CD14-positive monocyte (primary cell): ENCODE measurements at regions not wholly inside any gene's neighbourhood (a gene's known extent, or its start where the extent isn't known, plus 50 kb on each side); places are given as distances from the start of the nearest gene placed in this dataset.

Experiments used
- DNase-seq, 3 donors: peaks; one replicate each; pipeline ENCODE4 v3.0.0-alpha.2; 2011 to 2022
- H2AFZ ChIP-seq: 2 replicates; pipeline ENCODE4 v1.6.0; 2012; ENCODE audit warnings: mild to moderate bottlenecking, low read depth, low read length, inconsistent platforms; ENCODE audit not compliant: insufficient read depth, poor library complexity, severe bottlenecking
- H3K27ac ChIP-seq, 2 donors: 1 replicate in 1 of 2; 2 replicates in 1 of 2; pipeline ENCODE4 v1.5.1; 2012 to 2013; ENCODE audit warnings: low read length in 2 of 2, control low read depth in 1 of 2, inconsistent platforms in 1 of 2, low read depth in 1 of 2, mild to moderate bottlenecking in 1 of 2
- H3K27me3 ChIP-seq, 2 donors: one replicate each; pipeline versions ENCODE4 v1.6.0 to v1.6.1; 2011 to 2013; ENCODE audit warnings: low read length in 2 of 2; ENCODE audit not compliant: control insufficient read depth in 2 of 2, insufficient read depth in 2 of 2
- H3K36me3 ChIP-seq, 2 donors: replicated peaks in 1 of 2; 1 replicate in 1 of 2; 2 replicates in 1 of 2; pipeline versions ENCODE4 v1.5.1 to v1.6.1; 2012 to 2013; ENCODE audit warnings: low read length in 2 of 2, control low read depth in 1 of 2, inconsistent platforms in 1 of 2, mild to moderate bottlenecking in 1 of 2; ENCODE audit not compliant: insufficient read depth in 2 of 2, control insufficient read depth in 1 of 2
- H3K4me1 ChIP-seq, 2 donors: 1 replicate in 1 of 2; 2 replicates in 1 of 2; pipeline versions ENCODE4 v1.5.1 to v1.6.1; 2012 to 2013; ENCODE audit warnings: low read length in 2 of 2, control low read depth in 1 of 2, inconsistent platforms in 1 of 2, mild to moderate bottlenecking in 1 of 2, moderate library complexity in 1 of 2; ENCODE audit not compliant: insufficient read depth in 2 of 2, control insufficient read depth in 1 of 2
- H3K4me2 ChIP-seq: replicated peaks from 2 replicates; pipeline ENCODE3; 2012; ENCODE audit warnings: low read length, moderate library complexity, mild to moderate bottlenecking; ENCODE audit not compliant: poor library complexity, severe bottlenecking; ENCODE audit errors: extremely low read depth
- H3K4me3 ChIP-seq, 3 experiments: fragments of 200-600 bp in 1 of 3; sonication (generic) in 1 of 3; replicated peaks in 1 of 3; 1 replicate in 2 of 3; 2 replicates in 1 of 3; pipeline ENCODE4 v1.5.1; 2011 to 2013; ENCODE audit warnings: low read length in 3 of 3, mild to moderate bottlenecking in 3 of 3, control low read depth in 2 of 3, low read depth in 2 of 3, inconsistent platforms in 1 of 3, moderate library complexity in 1 of 3
- H3K79me2 ChIP-seq: 2 replicates; pipeline ENCODE4 v1.6.0; 2012; ENCODE audit warnings: mild to moderate bottlenecking, control low read depth, inconsistent platforms, low read length, moderate library complexity; ENCODE audit not compliant: insufficient read depth
- H3K9ac ChIP-seq: 2 replicates; pipeline ENCODE4 v1.6.0; 2017; ENCODE audit warnings: low read length, mild to moderate bottlenecking; ENCODE audit not compliant: insufficient read depth, poor library complexity, severe bottlenecking
- H3K9me3 ChIP-seq, 2 donors: replicated peaks in 1 of 2; 1 replicate in 1 of 2; 2 replicates in 1 of 2; pipeline versions ENCODE4 v1.5.1 to v1.6.1; 2012 to 2013; ENCODE audit warnings: low read length in 2 of 2, control low read depth in 1 of 2; ENCODE audit not compliant: control insufficient read depth in 1 of 2, insufficient read depth in 1 of 2
- H4K20me1 ChIP-seq: 2 replicates; pipeline ENCODE4 v1.6.0; 2012; ENCODE audit warnings: mild to moderate bottlenecking, low read length, control low read depth, moderate library complexity; ENCODE audit not compliant: insufficient read depth
- H3K27ac Mint-ChIP-seq, 7 donors: one replicate each; pipeline ENCODE4 v1.8.0; 2020; ENCODE audit warnings: mild to moderate bottlenecking in 7 of 7, mixed read lengths in 7 of 7, moderate library complexity in 6 of 7, inconsistent platforms in 2 of 7
- H3K27me3 Mint-ChIP-seq, 3 donors: one replicate each; pipeline ENCODE4 v1.8.0; 2021 to 2022; ENCODE audit warnings: low read depth in 3 of 3, mild to moderate bottlenecking in 3 of 3, mixed read lengths in 3 of 3, moderate library complexity in 3 of 3, inconsistent platforms in 1 of 3
- H3K36me3 Mint-ChIP-seq, 2 donors: one replicate each; pipeline ENCODE4 v1.8.0; 2020; ENCODE audit warnings: mixed read lengths in 2 of 2, inconsistent platforms in 1 of 2, mild to moderate bottlenecking in 1 of 2
- H3K4me1 Mint-ChIP-seq: one replicate; pipeline ENCODE4 v1.8.0; 2020; ENCODE audit warnings: mild to moderate bottlenecking, mixed read lengths
- H3K4me3 Mint-ChIP-seq, 2 donors: one replicate each; pipeline ENCODE4 v1.8.0; 2020; ENCODE audit warnings: mild to moderate bottlenecking in 2 of 2, mixed read lengths in 2 of 2, moderate library complexity in 1 of 2
- H3K9me3 Mint-ChIP-seq, 7 donors: one replicate each; pipeline ENCODE4 v1.8.0; 2020 to 2022; ENCODE audit warnings: mixed read lengths in 7 of 7, mild to moderate bottlenecking in 6 of 7, moderate library complexity in 6 of 7, inconsistent platforms in 2 of 7
- WGBS: methylation state at CpG from one replicate; pipeline ENCODE4 v1.1.5; 2013; ENCODE audit warnings: missing lambda C conversion rate; ENCODE audit not compliant: insufficient coverage; 5-methylcytosine and 5-hydroxymethylcytosine counted together
- intact Hi-C, 2 donors: fragments of 100-400 bp; cut with micrococcal nuclease; formaldehyde crosslinking; loops; one replicate each; pipeline versions ENCODE4 v1.15.0 to v1.15.1; 2023
- TF ChIP-seq, protein P1 (sequence below): fragments of 200-600 bp; IDR thresholded peaks from one replicate; pipeline ENCODE4 v1.8.0; 2022; ENCODE audit warnings: antibody characterized with exemption, mild to moderate bottlenecking

DNA sequence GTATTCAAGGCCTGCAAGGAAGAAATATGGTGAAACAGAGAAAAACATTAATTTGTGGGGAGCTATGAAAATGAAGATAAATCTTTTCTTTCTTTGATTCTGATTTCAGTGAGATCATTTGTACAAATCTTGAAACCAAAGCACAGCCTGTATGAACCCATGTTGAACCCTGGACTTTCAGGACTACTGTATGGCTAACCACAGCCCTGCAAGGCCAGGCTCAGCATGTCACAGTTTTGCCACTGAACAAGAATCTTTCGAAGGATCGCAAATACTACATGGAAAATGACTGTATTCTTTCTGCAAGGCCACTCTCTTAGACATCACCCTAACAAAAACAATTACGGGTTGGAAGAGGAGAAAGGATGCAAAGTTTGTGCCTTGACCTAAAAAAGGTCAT lies 161.7 kb upstream of the MAF start:
- Histone ChIP-seq H3K27ac (no peak overlapping the region), H3K36me3 (no peaks in the 10 kb centered on the region), H3K4me2 (no peak overlapping the region), H3K4me3 (no peak overlapping the region), H3K9ac (no peak overlapping the region), H3K27me3 (no peaks in the 10 kb centered on the region), H3K79me2 (no peaks in the 10 kb centered on the region), H3K4me1 (no peaks in the 10 kb centered on the region), H4K20me1 (no peaks in the 10 kb centered on the region), H3K9me3 (no peaks in the 10 kb centered on the region), H2AFZ (no peak overlapping the region)
- intact Hi-C loops, result no loop called here
- H3K4me1 Mint-ChIP-seq, result no peaks in the 10 kb centered on the region
- 100% methylated on average over 1 of the region's 3 CpGs for whole genome bisulfite sequencing
- no peaks in the 10 kb centered on the region for H3K36me3 Mint-ChIP-seq
- H3K27me3 Mint-ChIP-seq, result peaks cover 0 to 3% (median 0%) of the 10 kb centered on the region in 3 donors
- H3K4me3 Mint-ChIP-seq, result no peak overlapping the region
- H3K9me3 Mint-ChIP-seq, result peaks cover 0 to 3% (median 0%) of the 10 kb centered on the region in 7 donors
- no peak overlapping the region for H3K27ac Mint-ChIP-seq
- DNase-seq, result no peak
- TF ChIP-seq, protein P1, sequence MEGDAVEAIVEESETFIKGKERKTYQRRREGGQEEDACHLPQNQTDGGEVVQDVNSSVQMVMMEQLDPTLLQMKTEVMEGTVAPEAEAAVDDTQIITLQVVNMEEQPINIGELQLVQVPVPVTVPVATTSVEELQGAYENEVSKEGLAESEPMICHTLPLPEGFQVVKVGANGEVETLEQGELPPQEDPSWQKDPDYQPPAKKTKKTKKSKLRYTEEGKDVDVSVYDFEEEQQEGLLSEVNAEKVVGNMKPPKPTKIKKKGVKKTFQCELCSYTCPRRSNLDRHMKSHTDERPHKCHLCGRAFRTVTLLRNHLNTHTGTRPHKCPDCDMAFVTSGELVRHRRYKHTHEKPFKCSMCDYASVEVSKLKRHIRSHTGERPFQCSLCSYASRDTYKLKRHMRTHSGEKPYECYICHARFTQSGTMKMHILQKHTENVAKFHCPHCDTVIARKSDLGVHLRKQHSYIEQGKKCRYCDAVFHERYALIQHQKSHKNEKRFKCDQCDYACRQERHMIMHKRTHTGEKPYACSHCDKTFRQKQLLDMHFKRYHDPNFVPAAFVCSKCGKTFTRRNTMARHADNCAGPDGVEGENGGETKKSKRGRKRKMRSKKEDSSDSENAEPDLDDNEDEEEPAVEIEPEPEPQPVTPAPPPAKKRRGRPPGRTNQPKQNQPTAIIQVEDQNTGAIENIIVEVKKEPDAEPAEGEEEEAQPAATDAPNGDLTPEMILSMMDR, result no peak

DNA sequence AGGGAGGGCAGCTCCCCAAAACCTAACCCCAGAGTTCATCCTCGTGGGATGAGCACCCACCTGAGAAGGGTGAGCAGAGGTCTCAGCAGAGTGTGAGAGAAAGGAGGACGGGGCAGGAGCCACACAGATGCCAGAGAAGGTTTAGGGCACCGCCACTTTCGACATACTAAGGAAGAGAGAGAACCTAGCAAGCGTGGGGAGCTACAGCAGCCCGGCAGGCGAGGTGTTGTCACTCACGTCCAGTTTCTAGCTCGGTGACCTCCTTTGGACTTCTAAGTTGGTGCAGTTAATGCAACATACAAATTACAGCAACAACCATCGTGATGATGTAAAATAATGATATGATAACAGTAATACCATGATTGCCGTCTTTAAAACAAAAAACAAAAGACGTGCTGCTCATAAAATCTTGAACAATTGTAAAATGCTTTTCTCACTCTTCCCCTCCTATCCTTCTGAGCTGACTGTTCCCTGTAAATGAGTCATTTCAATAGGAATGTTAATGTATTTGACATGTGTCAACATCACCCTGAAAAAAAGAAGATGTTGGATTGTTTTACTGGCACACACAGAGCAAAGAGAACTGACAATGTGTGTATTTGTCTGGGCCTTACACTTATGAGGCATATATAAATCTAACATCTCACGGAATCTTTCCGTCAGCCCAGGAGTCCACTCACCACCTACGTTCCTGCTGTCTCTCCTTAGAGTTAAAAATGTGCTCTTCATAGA lies 158.2 kb upstream of the MAF start:
- no peak overlapping the region for H3K4me2 ChIP-seq

More for the DNA sequence above, 158.2 kb upstream of the MAF start:
- TF ChIP-seq, protein P1, result no peak
- H3K27me3 Mint-ChIP-seq, result peaks cover 0 to 6% (median 0%) of the 10 kb centered on the region in 3 donors
- no peaks in the 10 kb centered on the region for H3K4me1 Mint-ChIP-seq
- Histone ChIP-seq H3K9ac (no peak overlapping the region), H3K79me2 (no peaks in the 10 kb centered on the region), H3K27me3 (no peaks in the 10 kb centered on the region), H4K20me1 (no peaks in the 10 kb centered on the region), H3K27ac (no peak overlapping the region), H3K36me3 (no peaks in the 10 kb centered on the region), H3K4me3 (no peak overlapping the region), H3K4me1 (no peaks in the 10 kb centered on the region), H2AFZ (no peak overlapping the region), H3K9me3 (no peaks in the 10 kb centered on the region)
- intact Hi-C loops, result no loop called here
- no peak for DNase-seq
- H3K4me3 Mint-ChIP-seq, result no peak overlapping the region
- WGBS, result 92% methylated on average over 4 of the region's 15 CpGs
- H3K27ac Mint-ChIP-seq, result no peak overlapping the region
- peaks cover 0 to 3% (median 0%) of the 10 kb centered on the region in 7 donors for H3K9me3 Mint-ChIP-seq
- H3K36me3 Mint-ChIP-seq, result no peaks in the 10 kb centered on the region
